ENCODE measurements at regions not wholly inside any gene's neighbourhood (a gene's known extent, or its start where the extent isn't known, plus 50 kb on each side); places are given as distances from the start of the nearest gene placed in this dataset.
A peak's percentile ranks its signal among the peaks of the same experiment; 100 is the strongest.
"Not testable (repeated sequence)": the region's sequence is repeated elsewhere in the genome, so short reads cannot be mapped to it uniquely, and the experiment has no call there.

DNA sequence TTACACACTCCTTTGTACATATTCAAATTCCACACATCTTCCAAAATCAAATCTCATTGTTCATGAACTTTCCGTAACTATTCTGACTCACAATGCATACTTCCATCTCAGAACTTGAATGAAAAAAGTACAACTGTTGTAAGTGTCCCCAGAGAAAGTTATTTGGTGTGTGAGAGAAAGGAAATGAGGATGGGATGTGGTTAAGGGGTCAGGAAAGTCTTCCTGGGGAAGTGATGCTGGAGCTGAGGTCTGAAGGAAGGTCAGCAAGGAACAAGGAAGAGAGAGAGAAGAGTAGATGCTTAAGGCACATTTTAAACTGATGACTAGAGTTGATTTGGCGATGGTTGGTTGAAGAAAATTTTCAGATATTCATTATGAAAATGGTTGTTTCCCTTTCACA is 340.0 kb upstream of the STXBP6 start:
- no peak for DNase-seq
- in situ Hi-C loops (cut with HindIII; ENCODE audit: low pct_ligation_motif_present, low pct_unique_long_range_greater_than_20kb, low sequenced_read_pairs): no loop called here

DNA sequence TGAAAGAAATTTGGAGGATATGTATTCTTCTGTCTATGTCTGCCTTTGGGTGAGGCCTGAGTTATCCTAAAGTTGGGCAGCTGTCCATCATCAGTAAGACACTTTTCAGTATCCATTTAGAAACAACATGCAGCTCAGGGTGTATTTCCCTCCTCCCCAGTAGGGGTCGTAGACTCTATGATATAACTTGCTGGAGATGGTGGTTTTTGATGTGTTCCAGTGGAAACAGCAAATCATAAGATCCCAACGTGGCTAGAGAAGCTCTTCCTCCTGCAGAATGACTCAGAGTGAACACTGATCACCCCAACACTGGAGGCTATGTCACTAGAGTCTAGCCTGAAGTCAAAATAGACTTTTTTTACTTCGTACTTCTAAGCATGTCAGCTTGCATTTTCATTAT is 331.6 kb upstream of the STXBP6 start:
- in situ Hi-C loops (cut with HindIII; ENCODE audit: low pct_ligation_motif_present, low pct_unique_long_range_greater_than_20kb, low sequenced_read_pairs): no loop called here
- DNase-seq: peak; percentile 33

DNA sequence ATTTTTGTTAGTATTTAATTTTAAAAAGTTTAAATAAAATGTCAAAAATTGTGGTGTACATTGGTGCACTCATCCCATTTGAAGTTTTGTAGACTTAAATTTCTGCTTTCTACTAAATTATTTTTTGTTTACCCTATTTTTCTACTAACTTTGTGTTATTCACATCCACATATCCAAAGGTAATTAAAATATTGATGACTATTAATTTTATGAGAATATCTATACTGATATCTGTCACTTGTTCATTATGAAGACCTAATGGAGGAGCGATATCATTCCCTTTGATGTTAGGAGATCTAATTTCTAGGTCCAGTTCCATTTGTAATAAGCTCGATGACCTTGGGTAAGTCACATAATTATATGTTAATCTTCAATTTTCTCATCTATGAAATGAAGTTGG is 325.7 kb upstream of the STXBP6 start:
- no peak for DNase-seq
- in situ Hi-C loops (cut with HindIII; ENCODE audit: low pct_ligation_motif_present, low pct_unique_long_range_greater_than_20kb, low sequenced_read_pairs): no loop called here

DNA sequence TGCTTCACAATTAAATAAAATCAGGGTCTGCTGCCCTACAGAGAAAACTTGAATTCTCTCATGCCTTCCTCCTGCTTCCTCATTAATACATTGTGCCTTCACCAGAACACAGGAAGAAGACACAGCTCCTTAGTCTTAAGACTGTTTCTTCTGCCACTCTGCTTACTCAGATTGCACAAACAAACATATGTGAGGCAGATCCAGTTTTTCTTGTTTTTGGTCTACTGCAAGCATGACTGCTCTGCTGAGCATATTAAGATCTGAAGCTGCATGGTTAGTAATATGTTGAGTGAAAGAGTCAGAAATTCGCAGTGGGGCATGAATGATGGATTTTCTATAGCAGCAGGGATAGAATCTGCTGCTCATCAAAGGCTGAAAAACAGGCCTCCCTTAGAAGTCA is 321.1 kb upstream of the STXBP6 start:
- in situ Hi-C loops (cut with HindIII; ENCODE audit: low pct_ligation_motif_present, low pct_unique_long_range_greater_than_20kb, low sequenced_read_pairs): no loop called here
- DNase-seq: no peak

DNA sequence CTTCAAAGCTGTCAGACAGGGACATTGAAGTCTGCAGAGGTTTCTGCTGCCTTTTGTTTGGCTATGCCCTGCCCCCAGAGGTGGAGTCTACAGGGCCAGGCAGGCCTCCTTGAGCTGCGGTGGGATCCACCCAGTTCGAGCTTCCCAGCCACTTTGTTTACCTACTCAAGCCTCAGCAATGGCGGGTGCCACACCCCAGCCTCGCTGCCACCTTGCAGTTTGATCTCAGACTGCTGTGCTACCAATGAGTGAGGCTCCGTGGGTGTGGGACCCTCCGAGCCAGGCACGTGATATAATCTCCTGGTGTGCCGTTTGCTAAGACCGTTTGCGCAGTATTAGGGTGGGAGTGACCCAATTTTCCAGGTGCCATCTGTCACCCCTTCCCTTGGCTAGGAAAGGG is 320.1 kb upstream of the STXBP6 start:
- in situ Hi-C loops (cut with HindIII; ENCODE audit: low pct_ligation_motif_present, low pct_unique_long_range_greater_than_20kb, low sequenced_read_pairs); DNase-seq: not testable (repeated sequence)

DNA sequence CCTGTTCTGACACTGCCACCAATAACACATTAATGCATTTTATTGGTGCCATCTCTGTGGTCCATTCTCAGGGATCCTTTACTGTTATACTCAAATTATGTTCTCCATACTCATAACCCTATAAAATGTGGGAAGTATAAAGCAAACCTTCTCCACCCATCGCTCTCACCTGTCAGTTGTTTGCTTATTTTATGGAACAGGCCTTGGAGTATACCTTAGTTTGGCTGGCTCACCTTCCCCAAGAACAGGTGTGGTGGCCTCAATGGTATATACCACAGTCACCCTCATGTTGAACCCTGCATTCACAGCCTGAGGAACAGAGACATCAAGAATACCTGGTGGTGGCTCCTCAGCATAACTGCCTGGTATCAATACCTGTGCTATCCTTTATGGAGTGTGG is 308.4 kb upstream of the STXBP6 start:
- in situ Hi-C loops (cut with HindIII; ENCODE audit: low pct_ligation_motif_present, low pct_unique_long_range_greater_than_20kb, low sequenced_read_pairs): no loop called here
- no peak for DNase-seq

DNA sequence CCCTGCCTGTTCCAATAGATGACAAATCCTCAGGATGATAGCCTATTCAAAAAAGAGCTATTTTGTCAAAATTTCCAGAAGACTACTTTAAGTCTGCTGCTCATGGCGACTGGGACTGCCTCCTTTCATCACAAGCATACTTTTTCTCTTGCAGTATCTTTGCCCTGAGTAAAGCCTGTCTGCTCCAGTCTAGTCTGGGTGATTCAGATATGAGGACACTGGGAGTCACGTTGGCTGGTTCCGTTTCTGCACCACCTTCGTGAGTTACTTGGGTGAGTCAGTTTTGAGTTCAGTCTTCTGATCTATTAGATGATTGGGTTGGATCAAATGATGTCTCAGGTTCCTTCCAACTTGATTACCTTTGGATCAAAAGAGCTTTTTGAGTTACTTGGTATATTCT is 301.3 kb upstream of the STXBP6 start:
- in situ Hi-C loops (cut with HindIII; ENCODE audit: low pct_ligation_motif_present, low pct_unique_long_range_greater_than_20kb, low sequenced_read_pairs): no loop called here
- DNase-seq: no peak

DNA sequence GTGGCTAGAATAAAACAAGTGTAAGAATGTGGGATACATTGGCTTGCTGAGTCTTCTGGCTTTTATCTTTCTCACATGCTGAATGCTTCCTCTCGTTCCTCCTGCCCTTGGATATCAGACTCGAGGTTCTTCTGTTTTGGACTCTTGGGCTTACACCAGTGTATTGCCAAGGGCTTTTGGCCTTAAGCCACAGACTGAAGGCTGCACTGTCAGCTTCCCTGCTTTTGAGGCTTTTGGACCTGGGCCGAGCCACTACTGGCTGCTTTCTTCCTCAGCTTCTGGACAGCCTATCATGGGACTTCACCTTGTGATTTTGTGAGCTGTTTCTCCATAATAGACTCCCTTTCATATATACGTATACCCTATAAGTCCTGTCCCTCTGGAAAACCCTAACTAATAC is 300.9 kb upstream of the STXBP6 start:
- no peak for DNase-seq
- in situ Hi-C loops (cut with HindIII; ENCODE audit: low pct_ligation_motif_present, low pct_unique_long_range_greater_than_20kb, low sequenced_read_pairs): no loop called here

DNA sequence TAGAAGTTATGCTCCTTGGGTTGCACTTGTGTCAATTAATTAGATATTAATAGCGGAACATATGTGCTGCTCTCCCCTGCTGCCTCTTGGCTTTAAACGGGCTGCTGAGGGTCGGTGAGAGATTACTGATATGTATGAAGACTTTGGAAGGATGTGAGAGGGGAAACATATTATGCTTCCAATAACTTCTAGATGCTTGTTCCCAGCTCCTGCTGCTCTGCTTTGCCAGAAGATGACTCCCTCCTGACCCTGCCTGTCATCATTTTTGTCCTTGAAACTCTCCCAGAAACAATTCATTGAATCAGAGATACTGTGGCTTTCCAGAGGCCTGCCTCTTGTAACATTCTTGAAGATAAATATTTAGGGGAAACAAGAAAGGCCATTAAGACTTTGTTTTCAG is 300.1 kb upstream of the STXBP6 start:
- in situ Hi-C loops (cut with HindIII; ENCODE audit: low pct_ligation_motif_present, low pct_unique_long_range_greater_than_20kb, low sequenced_read_pairs): no loop called here

DNA sequence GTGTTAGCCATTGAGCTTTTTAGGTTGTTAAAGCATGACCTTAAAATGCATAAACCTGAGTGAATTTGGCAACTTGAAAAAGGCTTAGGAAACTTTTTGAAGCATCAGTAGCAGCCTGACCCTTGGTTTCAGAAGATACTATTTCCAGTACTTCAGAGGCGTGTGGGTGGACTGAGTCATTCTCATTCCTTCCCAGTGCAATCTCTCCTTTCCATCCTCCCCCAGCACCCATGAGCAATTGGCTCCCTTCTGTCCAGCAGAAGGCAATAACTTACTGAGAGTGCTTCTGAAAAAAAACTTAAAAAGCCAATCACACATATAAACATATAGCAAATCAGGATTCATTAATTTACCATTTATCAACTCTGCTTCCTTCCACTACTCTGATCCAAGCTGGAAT is 299.3 kb upstream of the STXBP6 start:
- no peak for DNase-seq
- in situ Hi-C loops (cut with HindIII; ENCODE audit: low pct_ligation_motif_present, low pct_unique_long_range_greater_than_20kb, low sequenced_read_pairs): no loop called here

More for the DNA sequence above, 300.1 kb upstream of the STXBP6 start:
- DNase-seq: no peak

DNA sequence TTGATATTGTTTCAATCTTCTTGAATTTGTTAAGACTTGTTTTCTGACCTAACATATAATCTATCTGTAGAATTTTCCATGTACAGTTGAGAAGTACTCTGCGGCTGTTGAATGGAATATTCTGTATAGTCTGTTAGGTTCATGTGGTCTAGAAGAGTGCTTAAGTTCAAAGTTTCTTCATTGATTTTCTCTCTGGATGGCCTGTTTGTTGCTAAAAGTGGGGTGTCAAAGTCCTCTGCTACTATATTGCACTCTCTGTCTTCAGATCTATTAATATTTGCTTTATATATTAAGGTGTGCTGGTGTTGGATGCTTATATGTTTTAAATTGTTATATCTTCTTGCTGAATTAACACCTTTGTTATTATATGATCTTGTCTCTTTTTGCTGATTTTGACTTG is 290.9 kb upstream of the STXBP6 start:
- DNase-seq: no peak
- in situ Hi-C loops (cut with HindIII; ENCODE audit: low pct_ligation_motif_present, low pct_unique_long_range_greater_than_20kb, low sequenced_read_pairs): no loop called here

DNA sequence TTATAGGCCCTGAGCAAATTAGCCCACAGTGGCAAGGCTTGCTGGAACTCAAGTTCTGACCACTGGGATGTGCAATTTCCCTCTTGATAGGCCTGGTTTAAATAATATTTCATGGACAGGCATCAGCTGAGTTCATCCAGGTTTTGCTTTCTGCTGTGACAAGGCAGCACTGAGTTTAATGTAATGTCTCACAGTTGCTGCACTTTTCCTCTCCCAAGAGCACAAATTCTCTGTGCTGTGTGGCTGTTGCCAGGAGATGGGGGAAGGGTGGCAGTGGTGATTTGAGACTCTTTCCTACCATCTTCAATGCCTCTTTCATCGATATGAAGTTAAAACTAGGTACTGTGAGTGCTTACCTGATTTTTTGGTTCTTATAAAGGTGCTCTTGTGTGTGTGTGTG is 272.8 kb upstream of the STXBP6 start:
- in situ Hi-C loops (cut with HindIII; ENCODE audit: low pct_ligation_motif_present, low pct_unique_long_range_greater_than_20kb, low sequenced_read_pairs): no loop called here
- no peak for DNase-seq

DNA sequence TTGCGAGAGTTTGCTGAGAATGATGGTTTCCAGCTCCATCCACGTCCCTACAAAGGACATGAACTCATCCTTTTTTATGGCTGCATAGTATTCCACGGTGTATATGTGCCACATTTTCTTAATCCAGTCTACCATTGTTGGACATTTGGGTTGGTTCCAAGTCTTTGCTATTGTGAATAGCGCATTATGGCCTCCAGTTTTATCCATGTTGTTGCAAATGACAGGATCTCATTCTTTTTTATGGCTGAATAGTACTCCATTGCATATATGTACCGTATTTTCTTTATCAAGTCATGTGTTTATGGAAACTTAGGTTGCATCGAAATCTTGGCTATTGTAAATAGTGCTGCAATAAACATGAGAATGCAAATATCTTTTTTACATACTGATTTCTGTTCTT is 266.1 kb upstream of the STXBP6 start:
- DNase-seq; in situ Hi-C loops (cut with HindIII; ENCODE audit: low pct_ligation_motif_present, low pct_unique_long_range_greater_than_20kb, low sequenced_read_pairs): not testable (repeated sequence)

DNA sequence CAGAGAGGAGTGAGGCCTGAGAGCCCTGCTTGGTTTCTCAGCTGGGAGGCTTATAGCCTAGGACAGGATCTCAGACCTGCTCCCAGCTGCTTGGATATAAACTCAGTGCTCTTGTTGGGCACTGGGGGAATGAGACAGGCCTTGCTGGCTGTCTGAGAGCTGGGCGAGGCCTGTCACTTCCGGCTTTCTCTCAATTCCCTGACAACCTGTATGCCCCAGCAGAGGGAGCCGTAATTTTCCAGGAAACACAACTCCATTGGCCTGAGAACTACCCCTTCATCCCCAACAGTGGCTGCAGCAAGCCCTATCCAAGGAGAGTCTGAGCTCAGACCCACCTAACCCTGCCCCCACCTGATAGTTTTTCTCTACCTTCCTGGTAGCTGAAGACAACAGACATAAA is 258.3 kb upstream of the STXBP6 start:
- no peak for DNase-seq
- in situ Hi-C loops (cut with HindIII; ENCODE audit: low pct_ligation_motif_present, low pct_unique_long_range_greater_than_20kb, low sequenced_read_pairs): no loop called here

DNA sequence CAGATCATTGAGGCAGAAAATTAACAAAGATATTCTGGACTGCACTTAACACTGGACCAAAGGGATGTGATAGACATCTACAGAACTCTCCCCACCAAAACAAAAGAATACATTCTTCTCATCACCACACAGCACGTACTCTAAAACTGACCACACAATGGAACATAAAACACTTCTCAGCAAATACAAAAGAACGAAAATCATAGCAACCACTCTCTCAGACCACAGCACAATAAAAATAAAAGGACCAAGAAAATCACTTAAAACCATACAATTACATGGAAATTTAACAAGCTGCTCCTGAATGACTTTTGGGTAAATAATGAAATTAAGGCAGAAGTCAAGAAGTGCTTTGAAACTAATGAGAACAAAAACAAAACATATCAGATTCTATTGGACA is 254.0 kb upstream of the STXBP6 start:
- in situ Hi-C loops (cut with HindIII; ENCODE audit: low pct_ligation_motif_present, low pct_unique_long_range_greater_than_20kb, low sequenced_read_pairs): no loop called here

DNA sequence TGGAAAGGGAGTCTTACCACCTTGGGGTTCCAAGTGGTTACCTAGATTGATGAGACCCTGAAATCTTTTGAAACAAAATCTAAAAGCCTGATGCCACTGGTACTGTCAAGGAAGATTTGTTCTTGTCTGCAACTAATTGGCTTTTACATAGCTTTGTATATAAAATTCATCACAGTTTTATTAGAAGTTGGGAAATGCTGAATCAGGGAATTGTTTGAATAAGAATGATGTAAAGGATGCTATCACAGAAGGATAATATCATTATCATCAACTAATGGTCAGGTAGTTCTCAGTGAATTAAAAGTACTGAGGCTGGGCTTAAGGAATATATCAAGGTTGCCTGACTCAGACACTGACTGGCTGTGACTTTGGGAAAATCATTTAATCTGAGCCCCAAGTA is 248.3 kb upstream of the STXBP6 start:
- no peak for DNase-seq
- in situ Hi-C loops (cut with HindIII; ENCODE audit: low pct_ligation_motif_present, low pct_unique_long_range_greater_than_20kb, low sequenced_read_pairs): no loop called here

More for the DNA sequence above, 254.0 kb upstream of the STXBP6 start:
- DNase-seq: no peak

DNA sequence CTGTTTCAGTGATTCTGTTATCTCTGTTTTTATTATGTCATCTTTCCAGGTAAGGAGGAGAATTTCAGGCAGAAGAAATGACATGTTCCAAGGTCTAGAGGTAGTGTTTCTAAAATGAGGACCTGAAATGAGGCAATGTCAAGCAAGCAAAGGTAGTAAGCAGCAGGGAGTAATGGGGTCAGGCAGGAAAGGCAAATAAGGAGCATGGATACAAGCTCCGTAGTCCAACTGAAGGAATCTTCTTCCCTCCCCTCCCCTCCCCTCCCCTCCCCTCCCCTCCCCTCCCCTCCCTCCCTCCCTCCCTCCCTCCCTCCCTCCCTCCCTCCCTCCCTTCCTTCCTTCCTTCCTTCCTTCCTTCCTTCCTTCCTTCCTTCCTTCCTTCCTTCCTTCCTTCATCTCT is 240.2 kb upstream of the STXBP6 start:
- DNase-seq: not testable (repeated sequence)

DNA sequence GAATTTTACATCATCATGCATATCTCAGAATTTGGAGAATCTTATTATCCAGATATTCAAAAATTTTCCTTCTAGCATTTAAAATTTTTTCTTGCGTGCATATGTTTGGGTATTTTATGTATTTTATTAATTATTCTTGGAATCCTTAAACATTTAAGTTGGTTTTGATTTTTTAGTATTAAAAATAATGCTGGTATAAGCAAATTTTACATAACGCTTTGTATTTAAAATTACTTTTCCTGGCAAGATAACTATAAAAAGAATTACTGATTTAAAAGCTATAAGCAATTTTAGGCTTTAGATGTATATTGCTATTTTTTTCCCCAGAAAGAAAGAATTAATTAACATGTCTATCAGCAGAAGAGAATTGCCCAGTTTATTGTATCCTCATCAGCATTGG is 224.6 kb upstream of the STXBP6 start:
- in situ Hi-C loops (cut with HindIII; ENCODE audit: low pct_ligation_motif_present, low pct_unique_long_range_greater_than_20kb, low sequenced_read_pairs): no loop called here
- no peak for DNase-seq

More for the DNA sequence above, 240.2 kb upstream of the STXBP6 start:
- in situ Hi-C loops (cut with HindIII; ENCODE audit: low pct_ligation_motif_present, low pct_unique_long_range_greater_than_20kb, low sequenced_read_pairs): not testable (repeated sequence)

DNA sequence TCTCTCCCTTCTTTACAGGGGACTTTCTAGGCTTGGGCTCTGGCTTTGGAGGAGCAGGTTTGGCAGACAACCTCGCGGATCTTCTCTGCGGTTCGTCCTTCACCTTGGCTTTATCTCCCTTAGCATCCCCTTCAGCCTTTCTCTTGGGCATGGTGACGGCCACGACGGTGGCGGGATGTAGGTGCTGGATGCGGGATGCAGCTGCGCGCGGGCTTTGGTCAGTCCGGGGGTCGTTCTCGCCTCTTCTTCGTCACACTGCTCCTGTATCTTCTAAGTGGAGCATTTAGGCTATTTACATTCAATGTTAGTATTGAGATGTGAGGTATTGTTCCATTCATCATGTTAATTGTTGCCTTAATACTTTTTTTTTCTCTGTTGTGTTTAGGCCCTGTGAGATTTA is 217.2 kb upstream of the STXBP6 start:
- in situ Hi-C loops (cut with HindIII; ENCODE audit: low pct_ligation_motif_present, low pct_unique_long_range_greater_than_20kb, low sequenced_read_pairs): no loop called here
- no peak for DNase-seq

DNA sequence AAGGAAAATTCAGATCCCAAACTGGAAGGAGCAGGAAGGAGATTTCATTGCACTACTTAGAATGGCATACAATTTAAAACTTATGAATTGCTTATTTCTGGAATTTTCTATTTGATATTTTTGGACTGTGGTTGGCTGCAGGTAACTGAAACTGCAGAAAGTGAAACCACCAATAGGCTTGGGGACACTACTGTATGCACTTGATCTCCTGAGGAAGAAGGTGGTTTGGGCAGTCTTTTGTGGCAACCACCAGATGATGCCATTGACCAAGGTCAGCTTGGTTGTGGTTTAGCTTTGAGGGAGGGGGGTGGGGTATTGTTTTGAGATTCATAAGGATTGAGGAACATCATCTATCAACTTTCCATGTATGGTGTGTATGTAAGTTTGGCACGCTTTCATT is 209.5 kb upstream of the STXBP6 start:
- no peak for DNase-seq
- in situ Hi-C loops (cut with HindIII; ENCODE audit: low pct_ligation_motif_present, low pct_unique_long_range_greater_than_20kb, low sequenced_read_pairs): no loop called here

DNA sequence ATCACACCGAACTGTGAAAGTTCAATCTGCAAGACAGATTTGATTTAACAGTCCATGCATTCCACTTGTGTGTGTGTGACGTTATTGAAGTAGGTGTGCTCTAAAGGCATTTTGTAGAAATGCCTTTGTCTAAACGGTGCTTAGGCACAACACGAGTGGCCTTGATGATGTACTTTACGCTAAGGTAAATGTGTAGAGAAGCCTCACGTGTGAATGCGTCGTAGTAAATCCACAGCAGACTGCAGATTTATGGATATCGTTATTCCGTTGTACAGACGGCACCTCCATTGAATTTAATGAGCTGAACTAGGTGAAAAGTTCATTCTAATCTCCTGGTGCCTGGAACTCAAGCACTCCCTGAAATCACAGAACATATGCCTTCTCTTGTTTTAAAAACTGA is 202.8 kb upstream of the STXBP6 start:
- in situ Hi-C loops (cut with HindIII; ENCODE audit: low pct_ligation_motif_present, low pct_unique_long_range_greater_than_20kb, low sequenced_read_pairs): no loop called here
- DNase-seq: no peak

Data from ACHN (cell line).